Dedifferentiated amniotic fluid mesenchymal stem cell (primary cell): ENCODE measurements at regions not wholly inside any gene's neighbourhood (a gene's known extent, or its start where the extent isn't known, plus 50 kb on each side); places are given as distances from the start of the nearest gene placed in this dataset.

Experiments
- DNase-seq: peaks from one replicate; pipeline ENCODE4 v3.0.0-alpha.2; 2016; ENCODE audit errors: extremely low spot score

DNA sequence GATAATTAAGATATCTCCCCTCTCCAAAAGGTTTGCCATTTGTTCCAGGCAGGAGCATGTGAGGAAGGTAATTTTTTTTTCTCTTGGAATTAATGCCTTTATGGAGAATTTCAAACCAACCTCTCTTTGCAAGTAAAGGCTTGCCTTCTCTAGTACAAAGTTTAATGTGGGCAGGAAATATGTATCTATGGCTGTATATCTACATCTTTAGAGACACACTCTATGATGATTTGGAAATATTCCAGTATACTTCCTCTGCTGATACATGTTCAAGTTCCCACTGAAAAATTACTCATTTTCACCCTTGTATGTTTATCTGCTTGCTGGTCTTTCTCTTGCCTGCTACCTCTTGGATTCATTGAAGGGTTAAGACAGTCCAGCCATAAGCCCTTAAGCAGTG, 83.5 kb upstream of the SEMA6A start:
- no peak for DNase-seq

DNA sequence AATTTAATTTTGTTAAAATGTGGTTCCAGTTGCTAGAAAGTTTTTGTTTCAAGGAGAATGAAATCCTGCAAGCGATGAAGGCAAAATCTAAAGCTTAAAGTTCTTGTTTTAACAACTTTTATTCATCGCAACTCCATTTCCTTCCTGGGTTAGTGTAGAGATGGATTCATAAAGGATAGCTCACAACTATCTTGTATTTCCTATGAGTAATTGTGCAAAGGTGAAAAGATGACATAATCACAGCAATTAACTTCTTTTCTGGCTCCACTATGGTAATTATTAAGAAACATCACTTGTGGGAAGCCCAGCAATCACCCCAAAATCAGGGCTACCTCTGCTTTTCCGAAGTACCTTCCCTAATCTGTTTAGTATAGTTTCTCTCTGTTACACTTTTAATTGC, 80.8 kb upstream of the SEMA6A start:
- DNase-seq, result no peak

DNA sequence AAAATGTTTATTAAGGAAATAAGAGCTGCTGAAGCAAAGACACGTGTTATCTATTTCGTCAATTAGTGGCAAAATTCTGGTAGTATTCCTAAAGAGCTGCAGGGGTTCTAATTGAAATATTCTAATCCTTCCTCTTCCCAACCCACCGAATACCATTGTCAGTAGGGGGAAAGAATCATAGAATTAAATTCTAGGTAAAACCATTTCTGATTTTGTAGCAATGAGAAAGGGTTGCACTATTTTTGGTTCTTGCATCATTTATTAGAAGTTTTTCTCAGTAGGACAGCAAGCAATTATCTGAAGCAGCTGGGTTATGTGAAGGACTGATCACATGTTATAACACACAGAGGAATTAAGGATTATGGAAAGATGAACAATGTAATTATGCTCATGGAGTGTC, 80.3 kb upstream of the SEMA6A start:
- no peak for DNase-seq

DNA sequence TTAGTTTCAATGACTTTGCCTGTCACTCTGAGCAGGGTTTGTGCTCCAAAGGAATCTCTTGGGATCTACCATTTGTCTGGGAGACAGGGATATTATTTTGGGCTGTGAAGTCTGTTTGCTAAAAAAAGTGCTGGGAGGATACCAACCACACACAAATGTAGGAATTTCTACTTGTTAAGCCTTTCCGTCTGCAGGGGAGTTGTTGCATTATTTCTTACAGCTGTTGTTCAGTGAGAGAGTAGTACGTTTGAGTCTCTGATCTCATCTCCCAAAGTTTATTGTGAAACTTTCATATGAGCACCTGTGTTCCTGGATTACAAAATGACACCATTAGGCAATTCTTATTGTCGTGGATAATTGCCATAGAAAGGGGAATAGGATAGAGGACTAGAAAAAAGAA, 78.3 kb upstream of the SEMA6A start:
- DNase-seq, result no peak

DNA sequence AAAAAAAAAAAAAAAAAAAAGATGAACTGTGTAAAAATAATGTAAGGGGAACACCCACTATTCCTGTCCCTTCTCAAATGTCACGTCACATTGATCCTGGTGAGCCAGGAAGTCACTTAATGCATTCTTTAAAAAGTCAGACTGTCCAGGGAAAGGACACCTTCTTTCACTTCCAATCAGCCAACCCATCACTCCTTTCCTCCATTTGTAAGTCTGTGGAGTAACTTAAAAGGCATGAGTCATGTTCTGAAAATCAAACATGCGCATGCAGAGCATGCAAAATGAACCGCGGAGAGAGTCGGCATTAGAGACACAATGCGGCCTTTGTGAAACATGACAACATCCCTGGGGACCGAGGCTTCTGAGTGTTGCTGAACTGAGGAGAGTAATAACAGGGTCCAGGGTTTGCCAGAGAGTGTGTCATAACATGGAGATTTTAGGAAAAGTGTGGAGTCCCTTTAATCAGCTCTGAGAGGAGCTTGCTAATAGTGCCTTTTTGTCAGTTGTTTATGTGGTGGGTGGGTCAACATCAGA, 77.6 kb upstream of the SEMA6A start:
- no peak for DNase-seq

DNA sequence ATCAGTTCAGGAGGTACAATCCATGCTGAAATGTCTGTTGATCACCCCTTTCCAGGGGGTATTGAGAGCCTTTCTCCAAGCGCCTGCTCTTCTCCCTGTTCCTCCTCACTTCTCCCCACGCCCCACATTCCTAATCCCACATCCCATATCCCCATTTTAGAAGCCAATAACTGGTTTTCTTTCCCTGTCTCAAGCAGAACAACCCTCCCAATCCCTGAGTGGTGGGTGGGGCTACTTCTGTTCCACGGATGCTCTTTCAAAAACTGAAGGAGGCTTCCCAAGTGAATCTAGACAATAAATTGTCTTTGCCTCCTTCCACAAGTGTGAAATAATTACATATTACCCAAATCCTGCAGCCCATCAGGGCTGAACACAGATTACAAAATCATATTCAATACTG, 77.0 kb upstream of the SEMA6A start:
- DNase-seq, result no peak

DNA sequence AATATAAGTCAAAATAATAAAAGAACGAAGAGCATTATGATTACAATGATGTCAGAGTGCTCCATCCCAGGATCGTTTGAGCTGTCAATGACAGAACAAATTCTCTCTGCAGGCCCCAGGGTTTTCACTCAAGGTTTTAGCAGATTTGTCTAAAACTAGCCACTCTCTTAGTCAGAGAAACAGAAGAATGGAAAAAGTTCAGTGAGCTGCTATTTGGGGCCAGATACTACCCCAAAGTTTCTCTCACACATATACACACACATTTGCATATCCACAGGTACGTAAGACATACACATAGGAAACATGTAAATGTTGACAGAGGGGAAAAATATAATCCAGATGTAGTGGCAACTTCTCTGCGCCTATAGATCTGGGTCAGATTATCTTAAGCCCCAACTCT, 76.3 kb upstream of the SEMA6A start:
- DNase-seq, result no peak

DNA sequence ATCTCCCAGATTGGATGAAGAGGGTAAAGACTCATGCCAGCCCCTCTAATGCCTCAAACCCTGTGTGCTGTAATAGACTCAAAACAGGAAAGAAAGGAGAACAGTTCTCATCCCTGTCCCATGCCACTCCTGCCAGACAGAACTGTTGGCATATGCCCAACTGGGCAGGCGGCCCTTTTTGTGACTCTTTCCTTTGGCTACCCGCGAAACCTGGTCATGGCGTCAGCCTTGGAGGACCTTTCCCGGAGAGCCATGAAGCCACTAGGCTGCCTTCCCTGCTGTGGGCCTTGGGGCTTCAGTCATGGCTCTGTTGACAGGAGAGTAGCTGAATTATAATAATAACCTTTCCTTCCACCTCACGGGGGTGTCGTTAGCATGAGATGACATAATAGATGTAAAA, 75.9 kb upstream of the SEMA6A start:
- no peak for DNase-seq

DNA sequence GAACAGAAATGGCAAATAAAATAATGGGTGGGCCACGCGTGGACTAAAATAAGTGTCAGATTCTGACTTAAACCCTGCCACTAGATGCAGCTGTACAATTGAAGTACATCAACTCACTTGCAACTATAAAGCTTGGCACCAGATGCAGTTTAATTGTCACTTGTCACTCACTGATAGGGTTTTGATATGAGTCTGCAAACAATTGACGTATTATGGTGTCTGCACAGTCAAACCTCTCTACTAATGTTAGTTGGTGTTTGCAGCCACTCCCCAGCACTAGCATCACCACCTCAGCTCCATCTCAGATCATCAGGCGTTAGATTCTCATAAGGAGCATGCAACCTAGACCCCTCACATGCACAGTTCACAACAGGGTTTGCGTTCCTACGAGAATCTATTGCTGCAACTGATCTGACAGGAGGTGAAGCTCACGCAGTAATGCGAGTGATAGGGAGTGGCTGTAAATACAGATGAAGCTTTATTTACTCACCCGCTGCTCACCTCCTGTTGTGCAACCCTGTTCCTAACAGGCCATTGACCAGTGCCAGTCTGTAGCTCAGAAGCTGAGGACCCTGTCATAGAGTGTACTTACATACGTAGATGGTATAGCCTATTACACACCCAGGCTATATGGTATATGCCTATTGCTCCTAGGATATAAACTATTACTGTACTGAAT, 72.1 kb upstream of the SEMA6A start:
- no peak for DNase-seq

DNA sequence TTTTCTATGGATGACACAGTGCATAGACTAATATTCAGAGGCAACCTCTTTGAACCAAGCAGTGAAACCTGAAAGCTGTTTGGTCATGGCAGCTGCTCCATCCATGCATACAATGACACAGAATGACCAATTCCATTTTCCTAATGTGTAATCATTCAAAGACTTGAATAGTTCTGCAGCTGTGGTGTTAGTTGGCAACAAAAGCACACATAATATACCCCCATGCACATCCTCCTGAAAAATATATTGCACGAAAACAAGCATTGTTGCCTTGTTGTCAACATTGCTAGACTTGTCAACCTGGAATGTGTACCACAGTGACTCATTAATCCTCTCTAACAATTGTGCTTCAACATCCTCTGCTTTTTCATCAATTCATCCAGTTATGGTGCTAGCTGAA, 71.0 kb upstream of the SEMA6A start:
- no peak for DNase-seq

DNA sequence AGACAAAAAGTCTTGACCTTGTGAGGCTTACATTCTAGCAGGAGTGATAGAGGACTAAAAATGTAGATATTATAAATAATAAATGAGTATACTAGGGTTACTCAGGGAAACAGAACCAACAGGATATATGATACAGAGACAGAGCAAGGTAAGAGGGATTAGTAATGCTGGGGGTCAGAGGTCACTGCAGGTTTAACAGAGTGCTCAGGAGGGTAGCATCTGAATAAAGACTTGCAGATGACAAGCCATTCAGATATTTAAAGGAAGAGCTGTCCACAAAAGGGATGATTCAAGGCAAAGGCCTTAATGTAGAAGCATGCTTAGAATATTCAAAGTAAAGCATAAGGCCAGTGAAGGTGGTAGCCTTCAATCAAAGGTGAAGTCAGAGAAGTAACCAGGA, 65.6 kb upstream of the SEMA6A start:
- DNase-seq, result no peak

DNA sequence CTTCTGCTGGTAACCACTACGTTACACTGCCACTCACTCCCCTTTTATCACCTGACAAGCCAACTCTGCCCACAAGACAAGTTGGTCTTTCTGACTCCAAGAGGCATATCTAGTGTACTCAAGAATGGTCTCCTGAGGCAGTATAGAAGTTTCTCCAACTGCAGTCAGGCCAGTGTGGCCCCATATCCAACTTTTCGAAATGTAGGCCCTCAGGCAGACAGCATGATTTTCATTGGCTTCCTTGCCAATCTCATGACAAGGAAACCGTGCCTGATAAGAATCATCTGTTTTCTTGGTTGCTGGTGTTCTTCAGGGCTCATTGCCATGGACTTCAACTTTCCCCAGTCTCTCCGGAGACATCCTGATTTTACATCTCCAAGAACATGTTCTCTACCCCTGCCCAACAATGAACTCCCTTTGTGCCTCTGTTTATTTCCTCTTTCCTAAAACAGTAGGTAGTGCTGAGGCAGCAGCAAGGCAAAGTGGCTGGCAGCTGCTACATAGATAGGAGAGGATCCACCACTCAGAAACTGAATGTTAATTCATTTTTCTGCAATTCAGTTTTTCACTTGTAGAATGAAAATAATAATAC, 62.6 kb upstream of the SEMA6A start:
- DNase-seq, result no peak

DNA sequence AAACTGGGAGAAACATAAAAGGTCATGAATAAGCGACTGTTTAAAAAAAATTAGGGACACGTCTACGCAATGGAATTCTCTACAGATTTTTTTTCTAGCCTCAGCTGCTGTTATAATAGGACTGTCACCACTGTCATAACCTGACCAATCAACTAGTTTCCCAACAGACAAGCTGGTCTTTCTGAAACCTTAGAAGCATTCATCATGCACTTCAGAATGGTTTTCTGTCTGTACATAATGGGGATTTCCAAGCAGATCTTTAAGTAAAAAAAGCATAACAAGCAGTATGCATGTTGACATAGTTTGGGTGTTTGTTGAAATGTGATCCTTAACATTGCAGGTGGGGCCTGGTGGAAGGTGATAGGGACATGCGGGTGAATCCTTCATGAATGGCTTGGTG, 58.3 kb upstream of the SEMA6A start:
- DNase-seq, result no peak

DNA sequence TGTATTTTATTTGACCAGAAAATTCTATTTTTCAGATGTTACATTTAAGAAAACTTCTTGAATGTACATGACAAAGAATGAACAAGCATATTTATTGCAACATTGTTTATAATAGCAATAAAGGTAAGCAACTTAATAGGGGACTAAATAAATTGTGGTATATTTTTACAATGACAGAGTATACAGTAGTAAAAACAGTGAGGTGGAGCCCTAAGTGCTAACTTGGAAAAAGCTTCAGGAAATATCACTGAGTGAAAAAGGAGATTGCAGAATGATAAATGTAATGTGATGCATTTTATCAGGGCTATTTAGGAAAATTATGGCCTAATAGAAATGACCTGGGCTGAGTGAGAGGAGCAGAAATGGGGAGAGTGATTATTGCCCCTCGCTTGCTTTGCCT, 56.5 kb upstream of the SEMA6A start:
- DNase-seq, result no peak

DNA sequence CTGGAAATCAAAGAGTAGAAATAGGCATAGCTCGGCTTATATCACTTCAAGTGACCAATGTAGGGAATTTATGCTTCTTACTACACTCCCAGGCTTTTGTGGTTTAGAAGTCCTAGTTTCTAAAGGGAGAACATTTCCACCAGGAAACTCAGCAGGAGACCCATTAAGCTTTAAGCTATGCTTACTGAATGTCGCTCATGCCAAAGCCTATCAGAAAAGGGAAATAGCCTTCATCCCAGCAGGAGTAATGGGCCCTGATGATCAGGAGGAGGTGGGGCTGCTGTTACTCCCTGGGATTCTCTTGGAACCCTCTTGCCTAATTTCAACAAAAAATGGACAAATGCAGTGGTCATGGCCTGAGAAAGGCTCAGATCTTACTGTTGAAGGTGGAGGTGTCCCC, 54.5 kb upstream of the SEMA6A start:
- no peak for DNase-seq

DNA sequence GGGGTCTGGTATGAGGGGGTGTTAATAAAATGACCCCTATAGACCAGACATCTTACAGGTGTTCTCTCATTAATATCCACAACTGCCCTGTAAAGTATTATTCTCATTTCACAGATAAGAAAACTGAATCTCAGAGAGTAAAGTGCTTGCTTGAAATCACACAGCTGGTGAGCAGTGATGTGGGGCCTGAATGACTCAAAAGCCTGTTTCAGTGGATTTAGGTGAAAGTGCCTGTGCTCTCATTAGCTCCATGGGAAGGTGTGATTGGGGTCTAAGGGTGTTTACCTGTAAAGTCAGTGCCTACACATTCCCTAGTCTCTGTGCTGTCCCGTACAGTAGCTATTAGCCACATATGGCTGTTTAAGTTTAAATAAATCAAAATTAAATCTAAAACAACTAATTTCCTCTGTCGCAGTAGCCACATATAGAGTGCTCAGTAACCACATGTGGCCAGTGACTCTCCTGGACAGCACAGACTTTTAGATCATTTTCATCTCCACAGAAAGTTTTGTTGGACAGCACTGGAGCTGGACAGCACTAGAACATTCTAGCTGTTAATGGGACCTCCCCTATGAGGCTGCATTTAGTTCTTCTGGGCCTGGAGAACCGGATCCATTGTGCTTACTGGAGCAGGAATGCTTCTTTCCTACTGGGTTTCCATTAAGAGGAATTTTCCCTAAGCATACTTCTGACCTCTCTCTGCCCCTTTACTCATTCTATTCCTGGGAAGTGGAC, 52.5 kb upstream of the SEMA6A start:
- DNase-seq, result no peak

DNA sequence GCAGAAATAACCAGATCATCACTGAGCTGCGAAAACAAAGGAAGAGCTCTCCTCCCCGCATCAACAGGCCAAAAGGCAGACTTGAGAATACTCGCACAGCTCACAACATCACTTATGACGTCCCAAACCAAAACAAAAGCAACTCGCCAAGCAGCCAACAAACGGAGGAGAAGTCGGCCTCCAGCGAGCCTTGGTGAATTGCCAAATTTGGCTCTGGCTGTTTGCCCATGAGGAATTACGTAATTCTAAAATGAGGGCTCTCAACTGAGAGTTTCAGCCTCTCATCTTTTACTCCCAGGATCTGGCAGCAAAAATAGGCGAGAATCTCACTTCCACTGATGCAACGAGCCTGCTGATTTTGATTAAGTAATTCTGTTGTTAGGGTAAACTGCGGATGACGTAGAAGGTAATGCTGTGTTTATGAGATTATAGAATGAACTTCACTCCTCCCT, 51.7 kb upstream of the SEMA6A start:
- no peak for DNase-seq
